SK-N-SH treated with all-trans-retinoic acid at 6 μM for 48 hours (cell line): ENCODE measurements at regions not wholly inside any gene's neighbourhood (a gene's known extent, or its start where the extent isn't known, plus 50 kb on each side); places are given as distances from the start of the nearest gene placed in this dataset.

Experiments used
- ATAC-seq: fragments of 200-7000 bp; cut with Tn5 transposase; 3 replicates; pipeline ENCODE4 v1.9.1; 2020; ENCODE audit warnings: mild to moderate bottlenecking, moderate library complexity
- ARNTL ChIP-seq: fragments of 450-650 bp; formaldehyde crosslinking; IDR thresholded peaks from 2 replicates; pipeline ENCODE4 v1.5.0; 2020; ENCODE audit warnings: low read depth, mild to moderate bottlenecking, moderate library complexity, borderline replicate concordance
- BACH2 ChIP-seq: fragments of 250-450 bp; sonication (Bioruptor Pico); IDR thresholded peaks from 2 replicates; pipeline ENCODE4 v1.9.0; 2021; ENCODE audit warnings: mild to moderate bottlenecking, borderline replicate concordance
- CSDC2 ChIP-seq: fragments of 250-450 bp; sonication (Bioruptor Pico); IDR thresholded peaks from 2 replicates; pipeline ENCODE4 v1.5.0; 2020; ENCODE audit warnings: mild to moderate bottlenecking, moderate library complexity
- ESRRG ChIP-seq: fragments of 250-450 bp; sonication (Bioruptor Pico); IDR thresholded peaks from 2 replicates; pipeline ENCODE4 v1.6.1; 2021; ENCODE audit warnings: mild to moderate bottlenecking
- GLIS3 ChIP-seq: fragments of 250-450 bp; sonication (Bioruptor Pico); IDR thresholded peaks from 2 replicates; pipeline ENCODE4 v1.5.0; 2020; ENCODE audit warnings: mild to moderate bottlenecking, moderate library complexity
- ISL1 ChIP-seq: fragments of 250-450 bp; sonication (Bioruptor Pico); IDR thresholded peaks from 2 replicates; pipeline ENCODE4 v2.1.2; 2022; ENCODE audit warnings: mild to moderate bottlenecking, moderate library complexity
- OSR1 ChIP-seq: fragments of 250-450 bp; sonication (Bioruptor Pico); IDR thresholded peaks from 2 replicates; pipeline ENCODE4 v1.8.0; 2022; ENCODE audit warnings: moderate library complexity, mild to moderate bottlenecking, inconsistent platforms
- POU6F1 ChIP-seq: fragments of 250-450 bp; sonication (Bioruptor Pico); IDR thresholded peaks from 2 replicates; pipeline ENCODE4 v1.8.0; 2021; ENCODE audit warnings: low read depth, mild to moderate bottlenecking, moderate library complexity, borderline replicate concordance
- PPARA ChIP-seq: fragments of 250-450 bp; sonication (Bioruptor Pico); IDR thresholded peaks from 2 replicates; pipeline ENCODE4 v1.5.0; 2020; ENCODE audit warnings: mild to moderate bottlenecking, borderline replicate concordance
- RARB ChIP-seq: fragments of 250-450 bp; sonication (Bioruptor Pico); IDR thresholded peaks from 2 replicates; pipeline ENCODE4 v1.8.0; 2021; ENCODE audit warnings: mild to moderate bottlenecking, moderate library complexity
- SNAI2 ChIP-seq: fragments of 250-450 bp; sonication (Bioruptor Pico); IDR thresholded peaks from 2 replicates; pipeline ENCODE4 v1.5.0; 2020; ENCODE audit warnings: mild to moderate bottlenecking, moderate library complexity
- TCF4 ChIP-seq: fragments of 250-450 bp; sonication (Bioruptor Pico); IDR thresholded peaks from 2 replicates; pipeline ENCODE4 v1.8.0; 2021; ENCODE audit warnings: mild to moderate bottlenecking, moderate library complexity, borderline replicate concordance
- TOX ChIP-seq: fragments of 250-450 bp; sonication (Bioruptor Pico); IDR thresholded peaks from 2 replicates; pipeline ENCODE4 v1.8.0; 2021; ENCODE audit warnings: mild to moderate bottlenecking, moderate library complexity, borderline replicate concordance
- ZC3H10 ChIP-seq: fragments of 250-450 bp; sonication (Bioruptor Pico); IDR thresholded peaks from 2 replicates; pipeline ENCODE4 v1.5.1; 2021; ENCODE audit warnings: mild to moderate bottlenecking, moderate library complexity
- ZFP3 ChIP-seq: fragments of 250-450 bp; sonication (Bioruptor Pico); IDR thresholded peaks from 2 replicates; pipeline ENCODE4 v1.5.0; 2020; ENCODE audit warnings: mild to moderate bottlenecking, moderate library complexity
- ZNF70 ChIP-seq: fragments of 450-650 bp; formaldehyde crosslinking; IDR thresholded peaks from 2 replicates; pipeline ENCODE4 v1.5.0; 2020; ENCODE audit warnings: mild to moderate bottlenecking, moderate library complexity
- ZNF8 ChIP-seq: fragments of 450-650 bp; formaldehyde crosslinking; IDR thresholded peaks from 2 replicates; pipeline ENCODE4 v1.5.0; 2020; ENCODE audit warnings: mild to moderate bottlenecking, moderate library complexity
- TF ChIP-seq, protein P1 (sequence below): fragments of 250-450 bp; sonication (Bioruptor Pico); IDR thresholded peaks from 2 replicates; pipeline ENCODE4 v1.8.0; 2020; ENCODE audit warnings: mild to moderate bottlenecking, moderate library complexity, borderline replicate concordance
- TF ChIP-seq, protein P2 (sequence below): fragments of 250-450 bp; sonication (Bioruptor Pico); IDR thresholded peaks from 2 replicates; pipeline ENCODE4 v1.5.0; 2020; ENCODE audit warnings: mild to moderate bottlenecking, moderate library complexity
- TF ChIP-seq, protein P3 (sequence below): fragments of 250-450 bp; sonication (Bioruptor Pico); IDR thresholded peaks from 2 replicates; pipeline ENCODE4 v1.5.1; 2020; ENCODE audit warnings: low read depth, mild to moderate bottlenecking, moderate library complexity
- TF ChIP-seq, protein P4 (sequence below): fragments of 250-450 bp; sonication (Bioruptor Pico); IDR thresholded peaks from 2 replicates; pipeline ENCODE4 v1.5.1; 2021; ENCODE audit warnings: mild to moderate bottlenecking, moderate library complexity

DNA sequence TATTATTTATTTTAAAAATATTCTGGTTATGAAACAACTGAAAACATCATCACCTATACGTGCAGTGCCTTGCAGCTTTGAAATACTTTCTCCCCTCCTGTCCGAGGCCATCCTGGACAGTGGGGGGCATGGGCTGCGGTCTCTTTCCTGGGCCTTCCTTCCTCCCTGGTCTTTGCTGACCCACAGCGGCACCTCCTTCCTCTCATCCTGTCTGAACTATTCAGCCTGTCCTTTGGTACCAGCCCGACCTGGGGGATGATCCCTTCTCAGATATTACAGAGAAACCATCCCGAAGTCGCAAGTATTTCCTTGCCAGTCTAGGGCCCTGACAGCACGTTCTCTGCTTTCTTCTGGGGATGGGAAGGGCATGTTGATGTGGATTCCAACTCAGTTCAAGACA is 736.6 kb upstream of the HS6ST1 start:
- no peak for ATAC-seq
- TF ChIP-seq BACH2 = no peak
- TF ChIP-seq ISL1 (CRISPR knock-in tag) = no peak
- TF ChIP-seq, protein P1, sequence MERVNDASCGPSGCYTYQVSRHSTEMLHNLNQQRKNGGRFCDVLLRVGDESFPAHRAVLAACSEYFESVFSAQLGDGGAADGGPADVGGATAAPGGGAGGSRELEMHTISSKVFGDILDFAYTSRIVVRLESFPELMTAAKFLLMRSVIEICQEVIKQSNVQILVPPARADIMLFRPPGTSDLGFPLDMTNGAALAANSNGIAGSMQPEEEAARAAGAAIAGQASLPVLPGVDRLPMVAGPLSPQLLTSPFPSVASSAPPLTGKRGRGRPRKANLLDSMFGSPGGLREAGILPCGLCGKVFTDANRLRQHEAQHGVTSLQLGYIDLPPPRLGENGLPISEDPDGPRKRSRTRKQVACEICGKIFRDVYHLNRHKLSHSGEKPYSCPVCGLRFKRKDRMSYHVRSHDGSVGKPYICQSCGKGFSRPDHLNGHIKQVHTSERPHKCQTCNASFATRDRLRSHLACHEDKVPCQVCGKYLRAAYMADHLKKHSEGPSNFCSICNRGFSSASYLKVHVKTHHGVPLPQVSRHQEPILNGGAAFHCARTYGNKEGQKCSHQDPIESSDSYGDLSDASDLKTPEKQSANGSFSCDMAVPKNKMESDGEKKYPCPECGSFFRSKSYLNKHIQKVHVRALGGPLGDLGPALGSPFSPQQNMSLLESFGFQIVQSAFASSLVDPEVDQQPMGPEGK = no peak
- no peak for TF ChIP-seq GLIS3 (CRISPR knock-in tag)
- no peak for TF ChIP-seq ZFP3 (CRISPR knock-in tag)
- TF ChIP-seq ZNF70 (CRISPR knock-in tag) = no peak
- TF ChIP-seq OSR1 = no peak
- TF ChIP-seq, protein P2, sequence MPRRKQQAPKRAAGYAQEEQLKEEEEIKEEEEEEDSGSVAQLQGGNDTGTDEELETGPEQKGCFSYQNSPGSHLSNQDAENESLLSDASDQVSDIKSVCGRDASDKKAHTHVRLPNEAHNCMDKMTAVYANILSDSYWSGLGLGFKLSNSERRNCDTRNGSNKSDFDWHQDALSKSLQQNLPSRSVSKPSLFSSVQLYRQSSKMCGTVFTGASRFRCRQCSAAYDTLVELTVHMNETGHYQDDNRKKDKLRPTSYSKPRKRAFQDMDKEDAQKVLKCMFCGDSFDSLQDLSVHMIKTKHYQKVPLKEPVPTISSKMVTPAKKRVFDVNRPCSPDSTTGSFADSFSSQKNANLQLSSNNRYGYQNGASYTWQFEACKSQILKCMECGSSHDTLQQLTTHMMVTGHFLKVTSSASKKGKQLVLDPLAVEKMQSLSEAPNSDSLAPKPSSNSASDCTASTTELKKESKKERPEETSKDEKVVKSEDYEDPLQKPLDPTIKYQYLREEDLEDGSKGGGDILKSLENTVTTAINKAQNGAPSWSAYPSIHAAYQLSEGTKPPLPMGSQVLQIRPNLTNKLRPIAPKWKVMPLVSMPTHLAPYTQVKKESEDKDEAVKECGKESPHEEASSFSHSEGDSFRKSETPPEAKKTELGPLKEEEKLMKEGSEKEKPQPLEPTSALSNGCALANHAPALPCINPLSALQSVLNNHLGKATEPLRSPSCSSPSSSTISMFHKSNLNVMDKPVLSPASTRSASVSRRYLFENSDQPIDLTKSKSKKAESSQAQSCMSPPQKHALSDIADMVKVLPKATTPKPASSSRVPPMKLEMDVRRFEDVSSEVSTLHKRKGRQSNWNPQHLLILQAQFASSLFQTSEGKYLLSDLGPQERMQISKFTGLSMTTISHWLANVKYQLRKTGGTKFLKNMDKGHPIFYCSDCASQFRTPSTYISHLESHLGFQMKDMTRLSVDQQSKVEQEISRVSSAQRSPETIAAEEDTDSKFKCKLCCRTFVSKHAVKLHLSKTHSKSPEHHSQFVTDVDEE (CRISPR knock-in tag) = no peak
- TF ChIP-seq ZNF8 (CRISPR knock-in tag) = no peak
- TF ChIP-seq PPARA (CRISPR knock-in tag) = no peak
- TF ChIP-seq CSDC2 = no peak
- TF ChIP-seq, protein P3, sequence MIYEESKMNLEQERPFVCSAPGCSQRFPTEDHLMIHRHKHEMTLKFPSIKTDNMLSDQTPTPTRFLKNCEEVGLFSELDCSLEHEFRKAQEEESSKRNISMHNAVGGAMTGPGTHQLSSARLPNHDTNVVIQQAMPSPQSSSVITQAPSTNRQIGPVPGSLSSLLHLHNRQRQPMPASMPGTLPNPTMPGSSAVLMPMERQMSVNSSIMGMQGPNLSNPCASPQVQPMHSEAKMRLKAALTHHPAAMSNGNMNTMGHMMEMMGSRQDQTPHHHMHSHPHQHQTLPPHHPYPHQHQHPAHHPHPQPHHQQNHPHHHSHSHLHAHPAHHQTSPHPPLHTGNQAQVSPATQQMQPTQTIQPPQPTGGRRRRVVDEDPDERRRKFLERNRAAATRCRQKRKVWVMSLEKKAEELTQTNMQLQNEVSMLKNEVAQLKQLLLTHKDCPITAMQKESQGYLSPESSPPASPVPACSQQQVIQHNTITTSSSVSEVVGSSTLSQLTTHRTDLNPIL (CRISPR knock-in tag) = no peak
- TF ChIP-seq TOX (CRISPR knock-in tag) = no peak
- TF ChIP-seq TCF4 = no peak

DNA sequence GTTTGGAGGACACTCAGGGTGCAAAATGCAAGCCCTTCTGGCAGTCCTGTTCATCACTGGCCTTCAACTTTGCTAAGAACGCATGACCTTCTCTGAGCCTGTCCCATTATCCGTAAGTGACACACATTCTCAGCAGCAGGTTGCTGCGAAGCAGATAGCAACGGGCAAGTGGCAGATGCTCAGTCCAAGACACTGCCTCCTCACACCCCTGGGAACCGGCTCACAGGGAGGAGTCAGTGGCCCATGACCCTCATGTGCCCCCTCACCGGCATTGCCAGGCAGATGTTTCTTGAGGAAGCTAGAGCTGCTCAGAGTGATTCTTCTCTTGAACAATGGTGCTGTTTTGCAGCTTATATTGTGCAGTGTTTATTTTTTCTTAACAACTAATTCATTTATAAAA is 737.2 kb upstream of the HS6ST1 start:
- TF ChIP-seq SNAI2 (CRISPR knock-in tag) = no peak
- no peak for TF ChIP-seq ZFP3 (CRISPR knock-in tag)
- no peak for TF ChIP-seq BACH2
- no peak for TF ChIP-seq ARNTL
- TF ChIP-seq, protein P4, sequence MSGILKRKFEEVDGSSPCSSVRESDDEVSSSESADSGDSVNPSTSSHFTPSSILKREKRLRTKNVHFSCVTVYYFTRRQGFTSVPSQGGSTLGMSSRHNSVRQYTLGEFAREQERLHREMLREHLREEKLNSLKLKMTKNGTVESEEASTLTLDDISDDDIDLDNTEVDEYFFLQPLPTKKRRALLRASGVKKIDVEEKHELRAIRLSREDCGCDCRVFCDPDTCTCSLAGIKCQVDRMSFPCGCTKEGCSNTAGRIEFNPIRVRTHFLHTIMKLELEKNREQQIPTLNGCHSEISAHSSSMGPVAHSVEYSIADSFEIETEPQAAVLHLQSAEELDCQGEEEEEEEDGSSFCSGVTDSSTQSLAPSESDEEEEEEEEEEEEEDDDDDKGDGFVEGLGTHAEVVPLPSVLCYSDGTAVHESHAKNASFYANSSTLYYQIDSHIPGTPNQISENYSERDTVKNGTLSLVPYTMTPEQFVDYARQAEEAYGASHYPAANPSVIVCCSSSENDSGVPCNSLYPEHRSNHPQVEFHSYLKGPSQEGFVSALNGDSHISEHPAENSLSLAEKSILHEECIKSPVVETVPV = no peak
- no peak for TF ChIP-seq POU6F1 (CRISPR knock-in tag)
- TF ChIP-seq, protein P1 = no peak
- TF ChIP-seq CSDC2 = no peak
- TF ChIP-seq ESRRG (CRISPR knock-in tag) = no peak
- TF ChIP-seq TCF4 = no peak
- TF ChIP-seq ZC3H10 (CRISPR knock-in tag) = no peak
- TF ChIP-seq ZNF70 (CRISPR knock-in tag) = no peak
- TF ChIP-seq, protein P3 (CRISPR knock-in tag) = no peak
- no peak for TF ChIP-seq ZNF8 (CRISPR knock-in tag)
- no peak for TF ChIP-seq RARB
- no peak for TF ChIP-seq GLIS3 (CRISPR knock-in tag)
- TF ChIP-seq, protein P2 (CRISPR knock-in tag) = no peak
- TF ChIP-seq TOX (CRISPR knock-in tag) = no peak
- no peak for TF ChIP-seq ISL1 (CRISPR knock-in tag)
- ATAC-seq = no peak
